Superior temporal gyrus (tissue), 1 donor: ENCODE measurements at regions not wholly inside any gene's neighbourhood (a gene's known extent, or its start where the extent isn't known, plus 50 kb on each side); places are given as distances from the start of the nearest gene placed in this dataset.
A peak's percentile ranks its signal among the peaks of the same experiment; 100 is the strongest.

Experiments
- DNase-seq: peaks from one replicate; pipeline ENCODE4 v3.0.0-alpha.2; 2016; ENCODE audit errors: extremely low spot score

DNA sequence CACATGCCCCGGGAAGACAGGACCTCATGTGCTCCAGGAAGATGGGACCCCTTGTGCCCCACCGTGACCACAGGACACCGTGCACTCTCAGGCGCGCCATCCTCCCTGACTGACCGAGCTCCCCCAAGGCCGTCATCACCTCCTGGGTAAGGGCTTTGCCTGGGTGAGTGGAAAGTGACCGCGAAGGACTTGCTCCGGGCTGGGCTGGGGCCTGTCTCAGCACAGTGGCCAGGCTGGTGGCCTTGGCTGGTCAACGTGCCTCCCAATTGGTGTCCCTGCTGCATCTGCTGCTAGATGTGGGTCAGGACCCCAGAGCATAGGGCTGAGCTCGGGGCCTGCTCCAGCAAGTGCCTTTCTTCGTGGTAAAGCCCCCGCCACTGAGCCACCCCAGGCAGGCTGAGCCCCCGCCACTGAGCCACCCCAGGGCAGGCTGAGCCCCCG lies 69.7 kb upstream of the CTDP1 start:
- no peak for DNase-seq

DNA sequence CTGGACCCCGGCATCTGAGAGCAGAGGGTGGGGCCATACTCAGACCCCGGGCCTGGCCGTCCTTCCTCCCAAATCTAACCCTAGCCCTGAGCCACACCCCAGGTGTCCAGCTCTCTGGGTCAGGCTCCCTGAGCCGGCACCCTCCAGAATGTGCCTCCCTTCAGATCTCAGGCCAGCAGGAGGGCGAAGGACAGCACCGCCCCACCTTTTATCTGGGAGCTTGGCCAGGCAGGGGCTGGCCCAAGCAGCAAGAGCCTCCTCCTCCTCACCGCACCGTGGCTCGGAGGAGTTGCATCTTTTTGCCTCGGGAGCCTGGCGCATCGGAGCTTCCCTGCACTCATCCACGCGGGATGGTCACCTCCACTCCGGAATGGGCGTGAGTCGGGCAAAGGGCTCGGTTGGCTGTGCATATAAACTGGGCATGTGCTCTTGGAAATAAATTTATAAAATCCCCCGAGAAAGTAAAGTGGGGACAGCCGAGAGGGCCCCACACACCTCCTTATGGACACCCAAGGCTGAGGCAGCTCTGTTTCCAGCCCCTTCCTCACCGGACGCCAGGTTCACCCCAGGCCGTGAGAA lies 69.1 kb upstream of the CTDP1 start:
- DNase-seq, result no peak

DNA sequence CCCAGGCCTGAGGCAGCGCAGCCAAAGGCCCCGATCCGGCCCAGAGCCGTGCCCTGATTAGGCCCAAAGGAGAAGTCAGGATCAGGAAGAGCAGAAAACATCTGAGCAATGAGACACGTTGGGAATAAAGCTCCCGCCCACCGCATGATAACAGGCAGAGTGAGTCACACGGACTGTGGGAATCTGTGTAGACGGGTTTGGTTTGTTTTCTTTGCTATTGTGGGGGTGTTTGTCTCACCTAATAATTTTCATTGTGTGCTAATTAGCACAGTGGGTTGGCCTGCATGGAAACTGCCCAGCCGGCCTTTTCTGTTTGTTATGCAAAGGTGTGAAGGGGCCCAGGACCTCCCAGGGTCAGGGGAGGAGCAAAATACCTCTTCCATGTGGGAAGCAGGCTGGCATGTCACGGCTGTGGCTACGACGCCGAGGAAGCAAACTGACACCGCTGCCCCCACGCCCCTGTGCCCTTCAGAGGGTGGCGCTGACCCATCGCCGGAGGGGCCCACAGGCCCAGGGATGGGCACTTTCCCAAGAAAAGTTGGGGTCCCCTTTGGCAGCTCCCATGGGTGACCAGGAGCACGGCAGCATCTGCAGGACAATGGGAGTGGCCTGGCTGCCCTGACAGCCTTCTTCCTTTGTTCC lies 68.4 kb upstream of the CTDP1 start:
- no peak for DNase-seq

DNA sequence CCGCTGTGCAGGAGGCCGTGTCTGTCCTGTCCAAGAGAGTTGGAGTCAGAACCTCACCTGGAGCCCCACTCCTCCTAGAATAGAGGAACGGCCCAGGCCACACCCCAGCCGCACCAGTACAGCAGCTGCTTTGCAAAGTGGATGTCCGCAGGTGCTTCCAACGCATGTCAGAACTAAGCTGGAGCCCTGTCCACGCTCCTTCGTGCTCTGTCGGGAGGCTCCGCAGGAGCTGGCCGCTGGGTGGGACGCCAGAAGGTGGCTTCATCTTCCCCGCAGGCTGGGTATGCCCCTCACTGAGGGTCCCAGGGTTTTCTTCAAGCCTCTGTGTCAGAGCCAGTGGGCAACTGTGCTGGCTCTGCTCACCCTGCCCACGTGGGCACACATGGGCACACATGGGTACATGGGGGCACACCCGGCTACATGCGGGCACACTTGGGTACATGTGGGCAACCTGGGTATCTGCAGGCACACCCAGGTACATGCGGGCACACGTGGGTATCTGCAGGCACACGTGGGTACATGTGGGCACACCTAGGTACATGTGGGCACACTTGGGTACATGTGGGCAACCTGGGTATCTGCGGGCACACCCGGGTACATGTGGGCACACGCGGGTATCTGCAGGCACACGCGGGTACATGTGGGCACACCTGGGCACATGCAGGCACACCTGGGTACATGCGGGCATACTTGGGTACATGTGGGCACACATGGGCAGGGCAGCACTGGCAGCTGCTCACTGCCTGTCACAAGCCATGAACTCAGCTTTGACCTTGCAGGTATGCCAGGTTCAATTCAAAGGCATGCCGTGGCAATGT lies 67.1 kb upstream of the CTDP1 start:
- DNase-seq, result no peak

DNA sequence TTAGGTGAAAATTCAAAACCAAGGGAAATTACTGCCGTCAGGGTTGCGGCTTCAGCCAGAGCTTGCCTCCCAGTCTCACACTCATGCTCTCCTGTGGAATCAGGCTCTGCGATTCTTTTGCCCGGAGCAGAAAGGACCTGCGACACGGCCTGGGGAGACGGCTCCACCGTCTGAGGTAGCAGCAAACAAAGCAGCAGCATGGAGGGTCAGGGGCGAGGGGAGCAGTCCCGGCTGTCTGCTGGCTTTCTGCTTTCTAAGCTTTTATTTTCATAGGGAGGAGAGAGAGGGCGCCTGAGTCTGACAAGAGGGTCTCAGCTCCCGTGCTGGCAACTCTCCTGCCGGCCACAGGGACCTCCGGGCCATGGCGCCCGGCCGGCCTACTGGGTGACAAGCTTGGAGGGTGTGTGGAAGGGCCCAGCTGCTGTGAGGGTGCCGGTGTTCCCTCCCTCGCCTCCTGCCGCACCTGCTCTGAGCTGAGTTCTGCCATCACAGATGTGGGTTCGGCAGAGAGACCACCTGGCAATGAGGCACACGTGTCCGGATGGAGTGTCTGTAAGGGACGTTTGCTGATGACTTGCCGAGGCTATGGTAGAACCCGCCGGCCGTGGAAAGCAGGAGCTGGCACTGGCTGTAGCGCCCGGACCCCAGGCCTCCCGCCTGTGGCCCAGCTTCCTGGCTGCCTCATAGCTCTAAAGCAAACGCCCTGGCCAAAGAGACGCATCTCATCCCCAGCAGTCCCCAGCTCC lies 66.2 kb upstream of the CTDP1 start:
- DNase-seq, result no peak

DNA sequence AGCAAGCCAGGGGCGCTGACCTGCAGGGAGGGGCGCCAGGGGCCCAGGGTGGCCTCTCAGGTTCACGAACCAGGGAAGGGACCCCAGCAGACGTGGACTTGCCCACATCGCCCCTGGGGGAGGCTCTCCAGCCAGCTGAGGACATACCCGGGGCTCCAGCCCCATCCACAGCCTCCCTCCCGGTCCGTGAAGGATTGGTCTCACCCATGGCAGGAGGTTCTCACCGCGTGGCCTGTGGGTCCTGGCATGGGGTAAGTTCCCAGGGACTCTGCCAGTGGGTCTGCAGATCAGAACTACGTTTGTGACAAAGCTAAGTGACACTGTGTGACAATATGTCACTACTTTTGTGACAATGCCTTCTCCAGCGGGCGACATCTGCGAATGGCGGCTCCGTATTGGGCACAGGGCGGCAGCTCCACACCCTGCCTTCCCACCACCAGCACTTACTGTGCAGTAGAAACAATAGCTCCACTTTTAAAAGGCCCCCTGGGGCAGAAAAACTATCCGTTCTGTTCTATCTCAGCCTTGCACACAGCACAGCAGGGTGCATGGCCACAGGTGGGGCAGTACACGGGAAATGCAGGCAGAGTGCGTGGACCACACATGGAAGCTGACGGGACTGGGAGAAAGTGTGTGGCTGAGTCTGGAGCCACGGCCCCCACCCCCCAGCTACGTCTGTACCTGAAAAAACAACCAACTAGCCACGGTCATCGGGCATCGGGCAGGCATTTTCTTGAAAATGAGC lies 65.2 kb upstream of the CTDP1 start:
- no peak for DNase-seq

DNA sequence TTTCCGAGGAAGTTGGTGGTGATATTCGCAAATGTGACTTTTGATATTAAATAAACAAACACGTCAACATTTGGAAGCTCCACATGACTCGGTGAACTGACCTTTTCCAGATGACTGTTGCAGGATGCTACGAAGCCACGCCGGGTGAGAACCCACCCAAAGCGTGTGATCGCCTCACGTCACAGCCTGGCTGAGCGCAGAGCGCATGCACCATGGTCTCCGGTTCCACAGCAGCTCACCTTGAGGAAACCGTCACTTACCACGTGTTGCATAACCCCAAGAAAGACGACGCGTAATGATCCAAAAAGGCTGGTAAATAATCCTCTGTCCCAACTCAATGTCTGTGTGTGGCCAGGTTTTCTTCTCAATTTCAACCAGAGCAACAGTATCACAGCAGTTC lies 64.5 kb upstream of the CTDP1 start:
- no peak for DNase-seq

DNA sequence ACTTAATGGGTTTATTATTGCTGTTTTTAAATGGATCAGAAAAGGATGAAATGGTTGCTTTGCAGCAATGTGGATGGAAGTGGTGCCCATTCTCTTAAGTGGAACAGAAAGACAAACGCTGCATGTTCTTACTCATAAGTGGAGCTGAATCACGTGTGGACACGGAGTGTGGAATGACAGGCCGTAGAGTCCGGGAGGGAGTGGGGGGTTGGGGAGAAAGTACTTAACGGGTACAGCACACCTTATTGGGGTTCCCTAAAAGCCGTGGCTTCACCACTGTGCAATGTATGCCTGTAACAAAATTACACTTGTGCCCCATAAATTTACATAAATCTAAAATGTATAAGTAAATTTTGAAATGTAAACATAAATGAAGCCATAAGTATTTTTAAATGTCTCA lies 64.0 kb upstream of the CTDP1 start:
- DNase-seq, result no peak

DNA sequence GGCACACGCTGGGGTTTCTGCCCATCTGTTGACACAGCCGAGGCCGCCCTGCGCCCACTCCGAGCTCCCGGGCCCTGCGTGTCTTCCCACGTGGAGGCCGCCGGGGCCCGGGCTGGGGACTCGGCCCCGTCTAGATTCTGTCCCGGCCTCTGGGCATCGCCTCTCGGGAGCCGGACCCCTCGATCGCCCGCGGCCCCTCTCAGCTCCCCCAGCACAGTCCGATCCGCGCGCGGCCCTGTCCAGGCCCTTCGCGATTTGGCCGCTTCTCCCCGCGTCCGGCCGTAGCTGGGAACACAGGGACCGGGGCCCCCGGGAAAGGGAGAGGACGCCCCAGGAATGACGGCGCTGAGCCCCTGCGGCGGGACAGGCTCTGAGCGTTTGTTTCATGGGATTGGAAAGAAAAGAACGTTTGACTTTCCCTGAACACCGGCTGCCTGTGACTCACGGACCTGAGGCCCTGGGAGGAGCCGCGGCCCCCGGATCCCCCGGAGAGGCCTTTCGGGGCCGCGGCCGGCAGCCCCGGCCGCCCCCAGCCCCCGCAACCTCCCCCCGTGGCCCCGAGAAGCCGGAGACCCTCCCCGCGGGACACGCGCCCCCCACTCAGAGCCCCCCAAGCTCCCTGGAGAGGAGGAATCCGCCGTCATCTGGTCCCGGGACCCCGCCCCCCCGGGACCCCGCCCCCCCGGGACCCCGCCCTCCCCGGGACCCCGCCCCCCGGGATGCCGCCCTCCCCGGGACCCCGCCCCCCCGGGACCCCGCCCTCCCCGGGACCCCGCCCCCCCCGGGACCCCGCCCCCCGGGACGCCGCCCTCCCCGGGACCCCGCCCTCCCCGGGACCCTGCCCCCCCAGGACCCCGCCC lies 62.7 kb upstream of the CTDP1 start:
- DNase-seq, result no peak

DNA sequence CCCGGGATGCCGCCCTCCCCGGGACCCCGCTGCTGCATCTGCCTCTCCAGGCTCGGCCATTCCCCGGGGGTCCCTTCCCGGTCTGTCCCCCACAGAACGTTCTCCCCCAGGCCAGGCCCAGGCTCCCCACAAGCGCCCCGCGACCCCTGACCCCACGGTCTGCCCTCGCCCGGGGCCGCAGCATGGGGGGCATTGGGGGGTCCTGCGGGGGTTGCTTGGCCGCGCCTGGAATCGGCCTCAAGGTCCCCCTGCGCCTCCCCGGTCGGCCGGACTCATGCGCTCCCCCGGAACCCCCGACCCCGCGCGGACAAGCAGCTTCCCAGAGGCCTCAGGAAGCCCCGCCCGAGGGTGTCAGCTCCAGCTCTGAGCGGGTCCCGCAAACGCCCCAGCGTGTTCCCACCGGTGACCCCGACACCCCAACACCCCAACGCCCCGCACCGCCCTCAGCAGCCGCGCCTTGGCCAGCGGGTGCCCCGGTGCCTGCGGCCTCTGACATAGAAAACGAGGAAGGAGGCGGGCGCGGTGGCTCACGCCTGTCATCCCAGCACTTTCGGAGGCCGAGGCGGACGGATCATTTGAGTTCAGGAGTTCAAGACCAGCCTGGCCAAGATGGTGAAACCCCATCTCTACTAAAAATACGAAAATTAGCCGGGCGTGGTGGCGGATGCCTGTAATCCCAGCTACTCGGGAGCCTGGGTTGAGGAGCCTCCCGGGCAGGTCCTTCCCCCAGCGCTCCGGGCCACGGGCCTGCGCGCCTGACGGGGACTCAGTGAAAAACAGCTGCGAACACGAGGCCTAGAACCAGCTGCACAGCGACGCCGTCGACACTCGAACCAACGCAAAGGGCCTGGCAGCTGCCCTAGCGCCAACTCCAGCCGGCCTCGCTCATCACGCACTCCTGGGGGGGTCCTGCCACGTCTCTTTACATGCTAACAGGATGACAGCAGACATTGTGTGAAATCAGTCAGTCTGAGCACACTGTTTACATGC lies 61.8 kb upstream of the CTDP1 start:
- DNase-seq, result no peak

DNA sequence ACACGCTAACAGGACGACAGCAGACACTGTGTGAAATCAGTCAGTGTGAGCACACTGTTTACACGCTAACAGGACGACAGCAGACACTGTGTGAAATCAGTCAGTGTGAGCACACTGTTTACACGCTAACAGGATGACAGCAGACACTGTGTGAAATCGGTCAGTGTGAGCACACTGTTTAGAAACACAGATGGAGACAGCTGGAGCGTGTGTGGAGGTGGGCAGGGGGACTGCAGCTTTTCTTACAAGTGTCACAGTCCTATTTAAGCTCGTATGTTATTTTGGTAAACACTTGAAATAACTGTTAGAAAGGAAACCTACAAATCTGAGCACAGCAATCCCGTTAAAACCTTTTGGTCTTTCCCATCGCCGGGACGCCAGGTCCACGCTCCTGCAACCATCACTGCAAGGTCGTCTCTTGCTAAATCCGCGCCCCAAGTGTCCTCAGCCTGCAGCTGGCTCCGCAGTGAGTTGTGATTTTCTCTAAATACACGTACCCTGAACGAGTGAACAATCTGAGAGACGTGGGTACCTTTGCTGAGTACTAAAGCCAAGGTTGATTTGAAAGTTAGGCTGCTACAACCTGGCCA lies 58.9 kb upstream of the CTDP1 start:
- no peak for DNase-seq

DNA sequence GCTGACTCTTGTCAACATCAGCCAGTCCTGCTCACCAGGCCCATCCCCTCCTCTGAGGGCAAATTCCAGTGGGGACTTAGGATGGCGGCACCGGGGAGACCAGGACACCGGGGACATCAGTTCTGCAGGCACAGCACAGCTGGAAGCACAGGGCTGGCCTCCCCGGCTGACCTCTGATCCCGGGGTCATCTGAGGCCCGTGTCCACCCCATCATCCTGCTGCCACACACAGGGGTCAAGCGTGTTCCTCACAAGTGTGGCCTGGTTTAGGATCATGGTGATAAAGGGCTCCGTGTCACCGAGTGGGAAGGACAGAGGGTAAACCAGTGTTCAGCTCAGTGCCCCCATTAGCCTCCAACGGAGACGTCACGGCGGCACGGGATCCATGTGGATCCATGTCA lies 58.1 kb upstream of the CTDP1 start:
- no peak for DNase-seq

DNA sequence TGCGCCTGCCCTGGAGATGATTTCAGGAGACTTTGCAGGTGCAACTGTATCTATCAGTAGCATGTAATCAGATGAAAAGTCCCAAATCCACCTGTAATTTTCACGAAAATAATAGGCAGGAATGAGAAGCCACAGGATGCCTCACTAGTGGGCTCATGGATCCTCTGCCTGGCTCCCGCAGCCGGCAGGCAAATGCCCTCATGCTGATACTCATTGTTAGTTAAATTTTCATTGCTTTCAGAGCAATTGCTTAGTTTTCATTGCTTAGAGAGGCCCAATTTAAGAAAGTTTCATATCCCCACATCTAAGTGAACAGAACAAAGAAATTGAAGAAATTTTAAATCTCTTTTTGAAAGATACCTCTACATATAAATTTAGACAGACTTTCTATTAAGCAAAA lies 57.6 kb upstream of the CTDP1 start:
- DNase-seq, result no peak

DNA sequence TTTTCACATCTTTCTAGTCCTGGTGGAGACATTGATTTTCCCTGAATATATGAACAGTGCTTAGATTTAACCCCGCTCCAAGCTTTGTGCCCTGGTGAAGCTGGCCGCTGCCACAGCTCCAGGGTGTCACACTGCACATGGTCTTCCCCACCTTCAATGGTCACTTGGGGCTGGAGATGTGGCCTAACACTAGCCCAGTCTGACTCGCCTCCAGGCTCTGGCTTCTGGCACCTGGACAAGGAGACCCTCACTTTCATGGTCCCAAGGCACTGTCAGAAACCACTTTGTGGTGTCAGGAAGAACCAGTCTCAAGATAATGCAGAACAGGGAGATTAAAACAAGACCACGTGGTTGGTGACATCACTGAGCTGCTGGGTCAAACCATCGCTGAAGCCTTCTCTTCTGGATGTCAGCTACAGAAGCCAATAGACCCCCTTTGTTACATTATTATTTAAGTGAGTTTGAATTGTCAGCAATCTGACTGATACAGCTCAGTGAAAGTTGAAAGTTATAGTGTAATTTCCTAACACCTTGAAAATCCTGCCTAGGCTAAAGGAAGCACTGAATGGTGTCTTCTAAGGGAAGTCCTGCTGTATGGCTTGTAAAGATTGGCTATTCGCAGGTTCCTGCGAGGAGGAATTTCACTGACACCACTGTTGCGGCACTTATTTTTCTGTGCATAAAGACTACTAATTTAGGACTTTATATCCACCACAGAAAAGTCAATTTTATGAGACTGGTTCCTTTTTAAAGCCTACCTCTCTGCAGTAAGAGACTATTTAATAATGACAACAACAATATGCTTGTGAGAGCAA lies 55.0 kb upstream of the CTDP1 start:
- no peak for DNase-seq

DNA sequence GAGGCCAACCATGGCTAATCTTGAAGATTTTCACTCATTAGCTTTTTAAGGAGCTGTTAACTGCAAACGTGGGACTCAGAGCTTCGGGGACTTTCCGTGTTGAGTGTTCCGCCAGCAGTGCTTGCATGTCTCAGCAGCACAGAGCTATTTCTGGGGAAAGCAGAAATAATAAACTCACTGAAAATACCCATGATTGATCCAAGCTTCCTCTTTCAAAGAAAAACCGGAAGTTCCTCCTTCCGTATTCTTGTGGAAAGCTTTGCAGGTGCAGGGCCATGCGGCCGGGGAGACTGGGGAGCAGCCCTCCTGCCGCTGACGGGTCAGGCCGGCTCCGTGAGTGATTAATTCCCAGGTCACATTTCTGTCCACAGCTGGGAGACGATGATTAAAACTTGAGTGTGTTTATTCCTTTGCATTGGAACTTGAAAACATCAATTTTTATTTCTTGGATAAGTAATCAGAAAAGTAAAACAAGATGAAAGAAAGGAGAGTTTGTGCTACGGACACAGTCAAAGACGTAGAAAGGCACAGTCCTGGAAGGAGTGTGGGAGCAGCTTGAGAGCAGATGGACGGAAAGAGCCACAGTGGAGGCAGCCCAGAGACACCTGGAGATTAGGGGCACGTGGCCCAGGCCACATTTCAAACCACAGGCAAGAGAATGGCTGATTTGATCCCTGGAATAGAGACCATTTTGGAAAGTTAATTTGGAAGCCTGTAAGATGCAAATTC lies 54.2 kb upstream of the CTDP1 start:
- peak; percentile 48 for DNase-seq

DNA sequence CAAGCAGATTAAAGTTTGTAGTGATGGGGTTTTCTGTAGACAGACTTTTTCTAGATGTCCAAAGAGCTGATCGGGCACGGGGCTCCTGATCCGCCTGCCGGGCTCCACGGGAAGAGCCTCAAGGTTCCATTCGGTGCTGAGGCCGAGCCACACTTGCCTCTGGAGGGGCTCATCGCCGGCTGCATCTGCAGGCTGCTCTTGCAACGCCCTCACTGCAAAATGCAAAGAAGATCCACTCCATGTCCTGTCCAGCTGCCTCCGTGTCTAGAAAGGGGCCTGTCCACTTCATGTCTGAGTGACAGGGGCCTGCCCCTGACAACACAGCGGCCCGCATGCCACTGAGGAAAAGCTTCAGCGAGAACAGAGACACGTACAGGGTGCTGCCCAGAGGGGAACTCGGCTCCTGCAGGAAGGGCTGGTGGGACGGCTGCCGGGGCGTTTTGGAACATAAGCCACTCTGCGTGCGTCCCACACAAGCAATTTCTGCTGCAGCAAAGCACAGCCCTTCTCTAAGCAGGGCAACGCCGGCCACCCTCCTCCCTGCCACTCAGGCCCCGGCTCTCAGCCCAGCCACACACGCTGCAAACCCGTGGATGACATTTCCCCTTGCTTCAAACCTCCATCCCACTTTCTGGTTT lies 53.6 kb upstream of the CTDP1 start:
- DNase-seq, result no peak
